Hepatocyte (in vitro differentiated cells): ENCODE measurements at regions not wholly inside any gene's neighbourhood (a gene's known extent, or its start where the extent isn't known, plus 50 kb on each side); places are given as distances from the start of the nearest gene placed in this dataset.
"Not testable (repeated sequence)": the region's sequence is repeated elsewhere in the genome, so short reads cannot be mapped to it uniquely, and the experiment has no call there.

Source experiments
- EZH2 ChIP-seq: fragments of 200-600 bp; sonication (generic); IDR thresholded peaks from 2 replicates; pipeline ENCODE4 v1.6.1; 2016; ENCODE audit warnings: antibody characterized with exemption, mild to moderate bottlenecking, borderline replicate concordance
- TF ChIP-seq, protein P1 (sequence below): fragments of 200-600 bp; sonication (generic); IDR thresholded peaks from 2 replicates; pipeline ENCODE4 v1.5.1; 2016; ENCODE audit warnings: antibody characterized with exemption, mild to moderate bottlenecking; ENCODE audit not compliant: poor library complexity

DNA sequence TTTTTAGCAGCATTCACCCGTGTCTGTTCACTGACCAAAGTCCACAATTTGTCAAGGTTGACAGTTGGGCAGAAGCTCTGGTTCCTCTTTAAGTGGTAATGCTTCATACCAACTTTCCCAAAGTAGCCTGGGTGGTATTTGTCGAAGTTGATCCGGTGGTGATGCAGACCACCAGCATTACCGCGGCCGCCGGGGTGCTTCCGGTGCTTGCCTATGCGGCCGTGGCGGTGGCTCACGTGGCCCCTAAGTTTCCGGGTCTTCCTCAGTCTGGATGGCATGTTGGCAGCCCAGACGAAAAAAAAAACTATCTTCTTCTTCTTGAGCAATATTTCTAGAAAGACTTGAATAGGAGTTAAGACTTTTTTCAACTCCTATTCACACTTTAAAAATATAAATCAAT is 151.4 kb upstream of the RGS17 start:
- TF ChIP-seq, protein P1, sequence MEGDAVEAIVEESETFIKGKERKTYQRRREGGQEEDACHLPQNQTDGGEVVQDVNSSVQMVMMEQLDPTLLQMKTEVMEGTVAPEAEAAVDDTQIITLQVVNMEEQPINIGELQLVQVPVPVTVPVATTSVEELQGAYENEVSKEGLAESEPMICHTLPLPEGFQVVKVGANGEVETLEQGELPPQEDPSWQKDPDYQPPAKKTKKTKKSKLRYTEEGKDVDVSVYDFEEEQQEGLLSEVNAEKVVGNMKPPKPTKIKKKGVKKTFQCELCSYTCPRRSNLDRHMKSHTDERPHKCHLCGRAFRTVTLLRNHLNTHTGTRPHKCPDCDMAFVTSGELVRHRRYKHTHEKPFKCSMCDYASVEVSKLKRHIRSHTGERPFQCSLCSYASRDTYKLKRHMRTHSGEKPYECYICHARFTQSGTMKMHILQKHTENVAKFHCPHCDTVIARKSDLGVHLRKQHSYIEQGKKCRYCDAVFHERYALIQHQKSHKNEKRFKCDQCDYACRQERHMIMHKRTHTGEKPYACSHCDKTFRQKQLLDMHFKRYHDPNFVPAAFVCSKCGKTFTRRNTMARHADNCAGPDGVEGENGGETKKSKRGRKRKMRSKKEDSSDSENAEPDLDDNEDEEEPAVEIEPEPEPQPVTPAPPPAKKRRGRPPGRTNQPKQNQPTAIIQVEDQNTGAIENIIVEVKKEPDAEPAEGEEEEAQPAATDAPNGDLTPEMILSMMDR, result not testable (repeated sequence)
- TF ChIP-seq EZH2, result not testable (repeated sequence)
